ENCODE measurements at regions not wholly inside any gene's neighbourhood (a gene's known extent, or its start where the extent isn't known, plus 50 kb on each side); places are given as distances from the start of the nearest gene placed in this dataset.

GRCh38 chr18:70489571-70489970 is 200.7 kb downstream of the SOCS6 start:
- DNase-seq = no peak

DNA sequence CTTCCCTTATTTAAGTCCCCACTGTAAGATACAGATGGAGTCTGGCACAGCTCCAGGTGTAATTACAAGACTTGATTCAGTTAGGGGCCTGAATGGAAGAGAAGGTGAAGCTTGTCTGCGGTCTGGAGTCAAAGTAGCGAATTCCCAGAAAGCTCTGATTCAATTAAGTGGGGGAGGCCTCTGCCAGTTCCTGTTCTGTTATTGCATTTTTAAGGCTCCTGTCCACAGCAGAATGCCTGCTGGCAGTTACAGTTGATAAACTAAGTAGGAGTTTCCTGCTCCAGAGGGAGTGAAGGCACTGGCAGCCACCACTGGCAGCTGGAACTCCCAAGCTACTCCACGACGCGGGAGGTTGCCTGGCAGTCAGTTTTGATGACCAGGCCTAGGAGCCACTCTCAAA is 181.1 kb downstream of the SOCS6 start:
- no peak for DNase-seq

DNA sequence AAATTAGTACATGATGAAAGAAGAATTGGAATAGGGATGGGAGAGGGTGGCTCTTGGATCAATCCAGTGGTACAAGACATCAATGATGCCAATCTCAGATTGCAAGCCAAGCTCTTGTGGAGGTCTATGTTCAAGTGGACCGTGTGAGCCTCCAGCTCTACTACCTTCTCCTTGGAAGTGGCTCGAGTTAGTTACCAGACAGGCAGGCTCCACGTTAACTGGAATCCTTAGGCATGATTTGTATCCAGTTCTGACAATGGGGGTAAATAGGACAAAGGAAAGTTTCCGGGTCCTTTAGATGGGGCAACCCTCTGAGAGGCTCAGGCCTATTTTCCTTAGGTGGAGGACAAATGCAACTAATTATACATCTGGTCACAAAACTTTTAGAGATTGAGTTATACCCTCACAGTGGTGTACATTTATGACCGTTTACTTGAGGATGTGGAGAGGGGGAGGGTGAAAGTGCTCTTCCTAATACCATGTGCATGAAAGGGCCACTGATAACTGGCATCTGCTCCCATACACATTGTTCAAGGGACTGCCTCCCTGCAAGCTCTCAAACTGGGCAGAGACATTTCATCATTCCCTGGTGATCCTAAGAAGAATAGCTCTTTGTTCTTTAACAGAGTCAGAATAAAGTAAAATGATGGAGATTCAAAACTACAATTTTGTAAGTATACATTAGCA is 180.2 kb downstream of the SOCS6 start:
- no peak for DNase-seq

- DNase-seq = peak; percentile 12
Measured at GRCh38 chr18:70464343-70465114, 175.7 kb downstream of the SOCS6 start.

DNA sequence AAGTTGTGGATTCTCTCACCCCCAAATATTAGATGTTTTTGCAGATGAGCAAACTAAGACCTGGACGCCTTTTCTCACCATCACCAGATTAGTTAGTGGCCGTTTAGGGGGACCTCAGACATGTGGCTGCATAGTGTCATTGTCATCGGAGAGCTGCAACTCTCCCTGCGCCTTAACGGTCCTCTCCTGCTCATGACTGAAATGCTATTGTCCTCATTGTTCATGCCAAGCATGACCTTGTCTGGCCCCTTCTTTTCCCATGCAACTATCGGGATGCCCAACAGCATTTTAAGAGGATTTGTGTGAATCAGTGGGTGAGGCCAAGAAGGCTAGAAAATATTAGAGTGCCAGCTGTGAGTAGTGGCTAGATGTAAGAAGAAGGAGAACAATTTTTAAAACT is 174.2 kb downstream of the SOCS6 start:
- DNase-seq = no peak

DNA sequence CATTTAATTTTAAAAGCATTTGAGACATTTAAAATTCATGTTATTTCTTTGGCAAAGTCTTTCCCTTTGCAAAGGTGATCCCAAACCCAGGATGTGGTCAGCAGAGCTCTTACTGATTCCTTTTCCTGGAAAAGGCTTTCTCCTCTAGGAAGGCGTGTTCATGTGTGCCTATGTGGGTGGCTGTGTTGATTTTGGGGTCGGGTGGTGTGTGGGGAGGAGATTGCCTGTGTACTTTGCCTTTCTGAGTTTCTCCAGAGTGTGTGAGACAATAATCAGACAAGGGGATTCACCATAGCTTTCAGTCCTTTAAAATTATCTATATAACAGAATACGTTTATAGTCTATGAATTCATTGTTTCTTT is 173.2 kb downstream of the SOCS6 start:
- DNase-seq = no peak

DNA sequence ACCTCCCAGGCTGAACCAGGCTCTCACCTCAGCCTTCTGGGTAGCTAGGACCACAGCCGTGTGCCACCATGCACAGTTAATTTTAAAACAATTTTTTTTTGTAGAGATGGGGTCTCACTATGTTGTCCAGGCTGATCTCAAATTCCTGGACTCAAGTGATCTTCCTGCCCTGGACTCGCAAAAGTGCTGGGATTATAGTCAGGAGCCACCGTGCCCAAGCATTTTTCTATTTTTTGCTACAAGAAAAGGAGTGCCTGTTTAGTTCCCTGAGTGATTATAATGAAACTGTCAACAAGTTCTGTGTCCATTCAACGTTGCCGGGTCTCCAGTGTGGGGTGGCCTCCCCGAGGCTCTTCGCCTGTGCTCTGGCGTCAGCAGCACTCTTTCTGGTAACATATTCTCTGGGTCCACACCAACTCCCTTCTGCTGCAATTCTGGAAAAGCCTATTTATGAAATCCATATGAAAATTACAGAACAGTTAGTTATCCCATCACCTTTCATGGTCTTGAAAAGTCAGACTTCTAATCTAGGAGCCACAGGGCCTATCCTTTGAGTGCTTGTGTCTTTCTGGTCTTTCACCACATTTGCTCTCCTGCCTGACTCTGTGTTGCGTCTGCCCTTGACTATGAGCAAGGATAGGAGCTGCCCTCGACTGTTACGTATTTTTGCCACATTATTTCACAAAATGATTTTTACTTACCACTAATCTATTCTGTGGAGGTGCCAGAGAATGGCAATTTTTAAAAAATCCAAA is 172.7 kb downstream of the SOCS6 start:
- DNase-seq = no peak

DNA sequence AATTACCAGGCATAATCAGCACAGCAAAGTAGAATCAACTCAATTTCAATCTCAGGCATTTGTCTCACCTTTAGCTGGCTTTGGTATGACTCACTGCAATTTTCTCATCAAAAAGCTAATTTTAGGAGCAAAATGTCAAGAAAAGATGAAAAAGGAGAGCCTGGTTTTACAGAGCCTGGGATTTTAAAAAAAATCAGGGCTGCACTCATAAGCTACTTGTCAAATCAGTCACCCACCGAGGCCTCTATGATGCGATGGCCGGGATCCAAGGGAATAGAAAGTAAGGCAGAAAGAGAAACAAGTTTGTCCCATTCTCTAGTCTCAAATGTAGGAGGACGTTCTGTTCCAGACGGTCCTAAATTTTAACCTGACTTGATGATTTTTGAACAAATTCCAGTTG is 170.9 kb downstream of the SOCS6 start:
- no peak for DNase-seq

- DNase-seq = no peak
Measured at GRCh38 chr18:70459251-70459650, 170.4 kb downstream of the SOCS6 start.

- no peak for DNase-seq
Measured at GRCh38 chr18:70457788-70458187, 168.9 kb downstream of the SOCS6 start.

- DNase-seq = no peak
Measured at GRCh38 chr18:70457223-70457622, 168.4 kb downstream of the SOCS6 start.

GRCh38 chr18:70456376-70456775 is 167.5 kb downstream of the SOCS6 start:
- DNase-seq = no peak

DNA sequence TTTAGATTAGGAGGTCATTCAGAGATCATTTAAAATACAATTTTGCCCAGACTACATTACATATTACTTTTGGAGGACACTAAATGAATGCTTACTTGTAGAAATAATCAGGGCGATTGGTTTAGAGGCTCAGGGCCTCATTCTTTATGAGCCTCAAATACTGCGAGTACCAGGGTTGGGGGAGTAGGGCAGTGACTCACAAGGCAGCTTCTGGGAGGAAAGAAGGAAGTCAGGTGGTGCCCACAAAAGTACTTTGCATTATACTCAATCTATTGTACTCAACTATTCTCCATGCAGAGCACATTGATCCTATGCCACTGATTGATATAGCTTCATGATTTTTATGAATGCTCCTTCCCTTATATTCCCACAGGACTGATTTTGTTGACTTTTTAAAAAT is 166.9 kb downstream of the SOCS6 start:
- DNase-seq = no peak

GRCh38 chr18:70454704-70455322 is 166.0 kb downstream of the SOCS6 start:
- peak; percentile 47 for DNase-seq

DNA sequence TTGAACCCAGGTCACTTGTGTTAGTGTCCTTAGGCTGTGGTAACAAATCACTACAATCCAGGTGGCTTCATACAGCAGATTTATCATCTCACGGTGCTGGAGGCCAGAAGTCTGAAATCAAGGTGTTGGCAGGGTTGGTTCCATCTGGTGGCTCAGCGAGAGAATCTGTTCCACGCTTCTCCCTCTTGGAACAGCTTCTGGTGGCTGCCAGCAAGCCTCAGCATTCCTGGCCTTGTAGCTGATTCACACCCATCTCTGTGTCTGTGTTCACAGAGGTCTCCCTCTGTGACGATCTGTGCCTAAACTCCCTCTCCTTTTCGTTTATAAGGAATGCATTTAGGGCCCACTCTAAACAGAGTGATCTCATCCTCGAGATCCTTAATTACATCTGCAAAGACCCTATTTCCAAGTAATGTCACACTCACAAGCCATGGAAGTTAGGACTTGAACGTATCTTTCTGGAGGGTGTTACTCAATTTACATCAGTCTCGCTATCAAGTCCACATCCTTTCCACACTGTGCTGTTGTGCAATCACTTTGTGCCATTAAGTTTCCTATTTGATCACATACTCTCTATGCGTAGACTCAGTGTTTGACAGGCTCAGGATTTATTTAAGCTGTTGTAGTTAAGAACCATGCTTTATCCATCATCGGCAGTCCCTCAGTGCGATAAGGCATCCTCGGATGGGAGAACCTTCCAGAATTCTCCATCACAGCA is 164.4 kb downstream of the SOCS6 start:
- DNase-seq = no peak

GRCh38 chr18:70452501-70452900 is 163.7 kb downstream of the SOCS6 start:
- no peak for DNase-seq

DNA sequence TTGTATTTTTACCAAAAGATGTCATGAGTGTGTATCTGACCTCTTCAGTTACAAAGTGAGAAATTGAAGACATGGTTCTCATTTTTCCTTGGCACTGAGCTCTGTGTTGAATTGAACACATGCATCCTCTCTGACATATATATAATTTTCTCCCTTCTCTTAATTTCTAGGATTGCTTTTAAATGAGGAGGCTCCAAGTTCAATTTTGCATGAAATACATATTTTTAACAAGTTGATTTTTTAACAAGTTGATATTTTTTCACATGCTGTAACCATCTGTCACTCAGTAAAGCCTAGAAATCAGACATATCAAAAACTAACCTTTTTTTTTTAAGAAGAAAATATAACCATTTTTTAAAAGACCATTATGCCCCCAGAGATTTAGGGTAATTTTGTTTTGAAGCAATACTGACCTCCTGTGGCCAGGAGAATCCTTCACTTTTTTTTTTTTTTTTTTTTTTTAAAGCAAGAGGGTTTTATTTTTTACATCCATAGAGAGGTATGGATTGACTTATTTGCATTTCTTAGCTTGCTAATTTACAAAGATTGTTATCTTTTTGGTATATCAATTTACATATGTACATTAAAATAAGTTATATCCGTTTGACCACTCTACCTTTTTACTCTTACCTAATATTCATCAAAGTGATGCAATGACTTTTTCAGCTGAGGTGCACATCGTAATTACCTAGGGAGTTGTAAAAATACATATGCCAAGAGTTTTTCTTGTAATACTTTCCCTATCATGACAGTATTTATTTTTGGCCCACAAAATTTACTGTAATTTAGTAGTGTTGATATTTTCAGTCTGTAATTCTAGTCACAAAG is 161.8 kb downstream of the SOCS6 start:
- DNase-seq = no peak

GRCh38 chr18:70448588-70448987 is 159.7 kb downstream of the SOCS6 start:
- DNase-seq = no peak

DNA sequence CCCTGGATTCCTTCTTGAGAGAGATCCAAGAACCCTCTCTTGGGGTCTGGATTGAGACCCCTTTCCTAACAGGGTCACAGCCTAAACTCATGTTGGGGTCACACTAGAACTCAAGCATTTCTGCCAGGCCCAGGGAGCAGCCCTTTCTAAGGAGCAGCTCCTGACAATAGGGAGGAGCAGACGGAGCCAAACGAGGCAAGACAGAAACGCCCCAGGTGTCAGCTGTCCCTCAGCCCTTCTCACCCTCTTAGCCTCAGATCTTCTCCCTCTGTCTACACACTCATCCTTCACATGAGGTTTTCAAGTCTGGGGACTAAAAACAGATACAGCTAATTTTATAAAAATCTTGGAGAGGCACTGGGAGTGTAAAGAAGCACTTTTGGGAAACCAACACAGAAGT is 157.2 kb downstream of the SOCS6 start:
- no peak for DNase-seq

DNA sequence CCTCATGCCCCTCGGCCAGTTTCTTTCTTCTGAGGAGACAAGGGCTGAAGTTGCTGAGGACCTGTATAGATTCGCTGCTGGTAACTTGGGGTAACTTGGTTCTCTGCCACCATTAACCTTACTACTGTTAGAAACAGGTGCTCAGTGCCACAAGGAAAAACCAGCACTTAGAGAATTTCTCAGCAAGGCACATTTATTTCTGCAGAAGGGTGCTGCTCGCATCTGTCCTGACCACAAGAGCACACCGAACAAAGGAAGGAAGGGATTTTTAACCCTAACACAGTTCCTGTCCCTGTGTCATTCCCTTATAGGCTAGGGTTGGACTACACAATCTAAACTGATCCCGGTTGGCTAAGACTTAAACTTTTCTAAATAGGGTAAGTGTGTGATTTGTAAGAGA is 154.1 kb downstream of the SOCS6 start:
- no peak for DNase-seq

- DNase-seq = no peak
Measured at GRCh38 chr18:70432804-70433400, 144.1 kb downstream of the SOCS6 start.

All from CD4-positive, alpha-beta T cell treated with Interleukin-21 for 1 hour (primary cell).